ENCODE measurements at regions not wholly inside any gene's neighbourhood (a gene's known extent, or its start where the extent isn't known, plus 50 kb on each side); places are given as distances from the start of the nearest gene placed in this dataset.

GRCh38 chr3:193771011-193771652, 178.1 kb downstream of the OPA1 start:
- TF ChIP-seq CTCF (conservative IDR thresholded peaks at IDR 0.05; ENCODE audit: low read depth in 2 of 2) (no peak), JUNB (IDR thresholded peaks at IDR 0.05; ENCODE audit: unreplicated experiment) (no peak), EZH2 (IDR thresholded peaks at IDR 0.05; ENCODE audit: low read depth, unreplicated experiment) (no peak), POLR2AphosphoS5 (IDR thresholded peaks at IDR 0.05; ENCODE audit: low read depth) (no peak), REST (IDR thresholded peaks at IDR 0.05; ENCODE audit: unreplicated experiment) (no peak), ZNF331 (CRISPR knock-in tag; IDR thresholded peaks at IDR 0.05; ENCODE audit: low read depth) (no peak)
